Breast epithelium (tissue), 4 donors: ENCODE measurements at regions not wholly inside any gene's neighbourhood (a gene's known extent, or its start where the extent isn't known, plus 50 kb on each side); places are given as distances from the start of the nearest gene placed in this dataset.
"Not testable (repeated sequence)": the region's sequence is repeated elsewhere in the genome, so short reads cannot be mapped to it uniquely, and the experiment has no call there.

Source experiments
- DNase-seq, 2 donors: peaks; one replicate each; pipeline ENCODE4 v3.0.0-alpha.2; 2019; ENCODE audit warnings: low spot score in 2 of 2
- H3K27ac ChIP-seq, 2 donors: fragments of 200-600 bp; sonication (generic) in 1 of 2; one replicate each; pipeline ENCODE4 v1.5.1; 2016 to 2019; ENCODE audit warnings: mild to moderate bottlenecking in 1 of 2
- H3K27me3 ChIP-seq, 2 donors: fragments of 200-600 bp; sonication (generic) in 1 of 2; one replicate each; pipeline versions ENCODE4 v1.5.1 to v1.6.0; 2017 to 2019; ENCODE audit warnings: control low read depth in 1 of 2, mild to moderate bottlenecking in 1 of 2
- H3K36me3 ChIP-seq: fragments of 200-600 bp; one replicate; pipeline ENCODE4 v1.5.1; 2019
- H3K4me1 ChIP-seq, 2 donors: fragments of 200-600 bp; sonication (generic); one replicate each; pipeline ENCODE4 v1.5.1; 2016 to 2019; ENCODE audit warnings: control low read depth in 1 of 2
- H3K4me3 ChIP-seq, 3 donors: fragments of 200-600 bp; sonication (generic); 1 replicate in 2 of 3; 2 replicates in 1 of 3; pipeline ENCODE4 v1.5.1; 2016 to 2019; ENCODE audit warnings: mild to moderate bottlenecking in 3 of 3, moderate library complexity in 2 of 3
- H3K9me3 ChIP-seq, 2 donors: fragments of 200-600 bp; sonication (generic) in 1 of 2; one replicate each; pipeline ENCODE4 v1.5.1; 2016 to 2019; ENCODE audit warnings: control low read depth in 1 of 2
- CTCF ChIP-seq, 3 donors: fragments of 450-650 bp; IDR thresholded peaks; one replicate each; pipeline ENCODE4 v1.5.1; 2016 to 2017; ENCODE audit warnings: antibody characterized with exemption in 3 of 3, mild to moderate bottlenecking in 3 of 3, moderate library complexity in 3 of 3
- POLR2A ChIP-seq: fragments of 450-650 bp; IDR thresholded peaks from one replicate; pipeline ENCODE4 v1.6.1; 2016; ENCODE audit warnings: antibody characterized with exemption, mild to moderate bottlenecking, moderate library complexity
- POLR2AphosphoS5 ChIP-seq, 3 donors: sonication (generic); formaldehyde crosslinking; IDR thresholded peaks; one replicate each; pipeline ENCODE4 v1.6.1; 2017; ENCODE audit warnings: antibody characterized with exemption in 3 of 3
- intact Hi-C: fragments of 100-400 bp; cut with DNase I; formaldehyde crosslinking; loops from one replicate; pipeline ENCODE4 v1.15.1; 2023; ENCODE audit warnings: low total_unique reads

- Histone ChIP-seq H3K4me1 (no peaks in the 10 kb centered on the region), H3K4me3 (no peak overlapping the region), H3K9me3 (peaks cover 0 to 7% of the 10 kb centered on the region in 2 donors), H3K36me3 (no peaks in the 10 kb centered on the region), H3K27ac (no peak overlapping the region), H3K27me3 (no peaks in the 10 kb centered on the region)
- DNase-seq = no peak
- intact Hi-C loops = no loop called here
- TF ChIP-seq CTCF (IDR thresholded peaks at IDR 0.05) = no peak
- TF ChIP-seq POLR2AphosphoS5 (IDR thresholded peaks at IDR 0.05) = no peak
- TF ChIP-seq POLR2A = no peak
Observed at GRCh38 chr22:23450434-23450795, 129.7 kb downstream of the IGLL1 start.

GRCh38 chr22:23449748-23450433, 130.2 kb downstream of the IGLL1 start:
- H3K9me3 ChIP-seq, DNase-seq, H3K36me3 ChIP-seq, intact Hi-C loops, H3K27me3 ChIP-seq, H3K4me1 ChIP-seq, H3K27ac ChIP-seq, H3K4me3 ChIP-seq: not testable (repeated sequence)

GRCh38 chr22:23448499-23449288, 131.4 kb downstream of the IGLL1 start:
- intact Hi-C loops, H3K4me3 ChIP-seq, H3K36me3 ChIP-seq, DNase-seq, H3K9me3 ChIP-seq, H3K4me1 ChIP-seq, H3K27me3 ChIP-seq, H3K27ac ChIP-seq: not testable (repeated sequence)

GRCh38 chr22:23446796-23447350, 133.2 kb downstream of the IGLL1 start:
- Histone ChIP-seq H3K27ac (no peak overlapping the region), H3K9me3 (peaks cover 0 to 7% of the 10 kb centered on the region in 2 donors), H3K36me3 (no peaks in the 10 kb centered on the region), H3K4me3 (no peak overlapping the region), H3K4me1 (no peaks in the 10 kb centered on the region), H3K27me3 (no peaks in the 10 kb centered on the region)
- intact Hi-C loops = no loop called here
- TF ChIP-seq CTCF (IDR thresholded peaks at IDR 0.05) (no peak), POLR2AphosphoS5 (IDR thresholded peaks at IDR 0.05) (no peak), POLR2A (no peak)
- DNase-seq = no peak

- intact Hi-C loops, H3K27ac ChIP-seq, DNase-seq: not testable (repeated sequence)
Observed at GRCh38 chr22:23446194-23446593, 133.9 kb downstream of the IGLL1 start.

GRCh38 chr22:23443905-23444304, 136.2 kb downstream of the IGLL1 start:
- not testable (repeated sequence) for H3K27ac ChIP-seq, H3K4me1 ChIP-seq, DNase-seq

More at GRCh38 chr22:23446194-23446593, 133.9 kb downstream of the IGLL1 start:
- H3K4me1 ChIP-seq, H3K4me3 ChIP-seq, H3K36me3 ChIP-seq, H3K27me3 ChIP-seq, H3K9me3 ChIP-seq: not testable (repeated sequence)

GRCh38 chr22:23439581-23439980, 140.5 kb downstream of the IGLL1 start:
- intact Hi-C loops = not testable (repeated sequence)

More at GRCh38 chr22:23443905-23444304, 136.2 kb downstream of the IGLL1 start:
- H3K4me3 ChIP-seq, H3K9me3 ChIP-seq, H3K36me3 ChIP-seq, intact Hi-C loops, H3K27me3 ChIP-seq: not testable (repeated sequence)

More at GRCh38 chr22:23439581-23439980, 140.5 kb downstream of the IGLL1 start:
- H3K9me3 ChIP-seq, H3K4me3 ChIP-seq, DNase-seq, H3K27me3 ChIP-seq, H3K36me3 ChIP-seq, H3K4me1 ChIP-seq, H3K27ac ChIP-seq: not testable (repeated sequence)
